Stimulated activated CD4-positive, alpha-beta T cell treated with anti-CD3 and anti-CD28 coated beads, TNF-alpha, amount 100 ng/mL, for 4 hours (primary cell): ENCODE measurements at regions not wholly inside any gene's neighbourhood (a gene's known extent, or its start where the extent isn't known, plus 50 kb on each side); places are given as distances from the start of the nearest gene placed in this dataset.
"Not testable (repeated sequence)": the region's sequence is repeated elsewhere in the genome, so short reads cannot be mapped to it uniquely, and the experiment has no call there.

ENCODE experiments used
- DNase-seq, 3 experiments: peaks; one replicate each; pipeline ENCODE4 v3.0.0-alpha.2; 2020; ENCODE audit warnings: low read depth in 3 of 3

GRCh38 chr13:24931450-24932251 is 164.3 kb upstream of the PABPC3 start:
- no peak for DNase-seq

- DNase-seq: not testable (repeated sequence)
These were observed 162.6 kb upstream of the PABPC3 start for GRCh38 chr13:24933106-24934023.

- DNase-seq: not testable (repeated sequence)
These were observed 161.9 kb upstream of the PABPC3 start for GRCh38 chr13:24934024-24934385.

GRCh38 chr13:24938966-24939365 is 157.0 kb upstream of the PABPC3 start:
- no peak for DNase-seq

GRCh38 chr13:24941023-24941713 is 154.8 kb upstream of the PABPC3 start:
- not testable (repeated sequence) for DNase-seq

GRCh38 chr13:24943136-24943535 is 152.8 kb upstream of the PABPC3 start:
- DNase-seq: no peak

GRCh38 chr13:24944073-24944472 is 151.9 kb upstream of the PABPC3 start:
- DNase-seq: not testable (repeated sequence)

GRCh38 chr13:24948977-24949376 is 147.0 kb upstream of the PABPC3 start:
- not testable (repeated sequence) for DNase-seq

GRCh38 chr13:24950611-24951010 is 145.3 kb upstream of the PABPC3 start:
- DNase-seq: not testable (repeated sequence)

GRCh38 chr13:24967970-24968369 is 128.0 kb upstream of the PABPC3 start:
- DNase-seq: not testable (repeated sequence)

- DNase-seq: not testable (repeated sequence)
These were observed 127.5 kb upstream of the PABPC3 start for GRCh38 chr13:24968416-24968815.

- not testable (repeated sequence) for DNase-seq
These were observed 122.8 kb upstream of the PABPC3 start for GRCh38 chr13:24973102-24973501.

- DNase-seq: not testable (repeated sequence)
These were observed 114.6 kb upstream of the PABPC3 start for GRCh38 chr13:24981181-24981803.

GRCh38 chr13:24982333-24982999 is 113.5 kb upstream of the PABPC3 start:
- no peak for DNase-seq

GRCh38 chr13:24983094-24983493 is 112.8 kb upstream of the PABPC3 start:
- DNase-seq: no peak

- no peak for DNase-seq
These were observed 111.8 kb upstream of the PABPC3 start for GRCh38 chr13:24984134-24984533.

GRCh38 chr13:24985107-24985506 is 110.8 kb upstream of the PABPC3 start:
- no peak for DNase-seq

- no peak for DNase-seq
These were observed 110.0 kb upstream of the PABPC3 start for GRCh38 chr13:24985896-24986295.

GRCh38 chr13:24986826-24987225 is 109.1 kb upstream of the PABPC3 start:
- no peak for DNase-seq

GRCh38 chr13:24989959-24990358 is 106.0 kb upstream of the PABPC3 start:
- DNase-seq: not testable (repeated sequence)

- not testable (repeated sequence) for DNase-seq
These were observed 103.0 kb upstream of the PABPC3 start for GRCh38 chr13:24992946-24993345.
